BJ (cell line): ENCODE measurements at regions not wholly inside any gene's neighbourhood (a gene's known extent, or its start where the extent isn't known, plus 50 kb on each side); places are given as distances from the start of the nearest gene placed in this dataset. TPM values are rescaled to one million over a fixed set of nuclear protein-coding genes. Genes with fewer than 3 reads are reported as not detected.

Experiments
- CTCF ChIA-PET: fragments of 350-600 bp; formaldehyde crosslinking; extraction: SDS; loops from one replicate; lab custom pipeline; 2021; ENCODE audit warnings: antibody characterized with exemption, inconsistent platforms; lab: Yijun Ruan, JAX
- POLR2A ChIA-PET: fragments of 300-600 bp; sonication (Branson Sonifier 250); formaldehyde crosslinking; extraction: SDS; loops from one replicate; lab custom pipeline; 2021; ENCODE audit warnings: antibody characterized with exemption; lab: Charles Lee
- DNase-seq: peaks from one replicate; pipeline ENCODE4 v3.0.0-alpha.2; 2011; ENCODE audit warnings: low read depth
- H3K27me3 ChIP-seq: 2 replicates; pipeline ENCODE4 v1.6.0; 2011; ENCODE audit warnings: low read length; ENCODE audit not compliant: control insufficient read depth, insufficient read depth
- H3K36me3 ChIP-seq: 2 replicates; pipeline ENCODE4 v1.5.1; 2011; ENCODE audit warnings: low read length; ENCODE audit not compliant: control insufficient read depth, insufficient read depth
- H3K4me3 ChIP-seq: 2 replicates; pipeline ENCODE4 v1.5.1; 2011; ENCODE audit warnings: low read depth, mild to moderate bottlenecking, control low read depth, low read length
- small RNA-seq: library from RNA; depleted of rRNA; stranded (forward); fragments of <200 nt; gene quantifications from one replicate; pipeline ENCODE3, GENCODE V24; 2012; ENCODE audit warnings: low replicate concordance, low read depth; ENCODE audit not compliant: insufficient read length
- TF ChIP-seq, protein P1 (sequence below): IDR thresholded peaks from 2 replicates; pipeline ENCODE4 v1.5.1; 2011; ENCODE audit warnings: low read depth, mild to moderate bottlenecking, control low read depth, inconsistent platforms, low read length, moderate library complexity; ENCODE audit not compliant: insufficient read depth

DNA sequence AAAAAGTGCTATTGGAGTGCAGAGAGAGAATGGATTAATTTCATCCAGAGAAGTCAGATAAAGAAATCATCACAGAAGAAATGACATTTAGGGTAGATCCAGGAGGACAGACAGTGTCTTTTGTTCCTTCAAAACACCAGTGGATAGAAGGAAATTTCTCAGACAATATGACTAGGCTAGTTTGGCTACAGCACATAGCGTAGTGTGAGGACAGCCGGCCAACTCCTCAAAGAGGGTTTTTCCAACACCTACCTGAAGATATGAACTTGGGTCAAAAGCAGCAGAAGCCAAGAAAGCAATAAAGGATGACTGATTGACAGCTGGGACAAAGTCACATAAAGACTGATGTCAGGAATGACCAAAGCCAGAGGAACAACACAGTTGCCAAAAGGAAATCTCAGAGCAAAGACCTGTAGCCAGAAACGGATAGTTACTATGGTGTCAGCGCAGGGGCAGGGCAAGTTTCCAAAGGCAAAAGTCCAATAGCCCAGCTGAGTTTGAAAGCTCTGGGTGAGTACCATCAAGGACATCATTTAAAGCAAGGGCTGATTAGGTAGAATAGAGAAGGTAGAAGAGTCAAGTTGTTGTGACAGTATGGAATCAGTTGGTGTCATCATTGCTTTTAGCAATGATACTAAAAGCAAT, 58.7 kb upstream of the PDE3A start:
- Histone ChIP-seq H3K27me3 (no peaks in the 10 kb centered on the region), H3K4me3 (no peak overlapping the region), H3K36me3 (no peaks in the 10 kb centered on the region)
- ChIA-PET POLR2A (no interaction called here), CTCF (no interaction called here)
- TF ChIP-seq, protein P1, sequence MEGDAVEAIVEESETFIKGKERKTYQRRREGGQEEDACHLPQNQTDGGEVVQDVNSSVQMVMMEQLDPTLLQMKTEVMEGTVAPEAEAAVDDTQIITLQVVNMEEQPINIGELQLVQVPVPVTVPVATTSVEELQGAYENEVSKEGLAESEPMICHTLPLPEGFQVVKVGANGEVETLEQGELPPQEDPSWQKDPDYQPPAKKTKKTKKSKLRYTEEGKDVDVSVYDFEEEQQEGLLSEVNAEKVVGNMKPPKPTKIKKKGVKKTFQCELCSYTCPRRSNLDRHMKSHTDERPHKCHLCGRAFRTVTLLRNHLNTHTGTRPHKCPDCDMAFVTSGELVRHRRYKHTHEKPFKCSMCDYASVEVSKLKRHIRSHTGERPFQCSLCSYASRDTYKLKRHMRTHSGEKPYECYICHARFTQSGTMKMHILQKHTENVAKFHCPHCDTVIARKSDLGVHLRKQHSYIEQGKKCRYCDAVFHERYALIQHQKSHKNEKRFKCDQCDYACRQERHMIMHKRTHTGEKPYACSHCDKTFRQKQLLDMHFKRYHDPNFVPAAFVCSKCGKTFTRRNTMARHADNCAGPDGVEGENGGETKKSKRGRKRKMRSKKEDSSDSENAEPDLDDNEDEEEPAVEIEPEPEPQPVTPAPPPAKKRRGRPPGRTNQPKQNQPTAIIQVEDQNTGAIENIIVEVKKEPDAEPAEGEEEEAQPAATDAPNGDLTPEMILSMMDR, result no peak
- no peak for DNase-seq

DNA sequence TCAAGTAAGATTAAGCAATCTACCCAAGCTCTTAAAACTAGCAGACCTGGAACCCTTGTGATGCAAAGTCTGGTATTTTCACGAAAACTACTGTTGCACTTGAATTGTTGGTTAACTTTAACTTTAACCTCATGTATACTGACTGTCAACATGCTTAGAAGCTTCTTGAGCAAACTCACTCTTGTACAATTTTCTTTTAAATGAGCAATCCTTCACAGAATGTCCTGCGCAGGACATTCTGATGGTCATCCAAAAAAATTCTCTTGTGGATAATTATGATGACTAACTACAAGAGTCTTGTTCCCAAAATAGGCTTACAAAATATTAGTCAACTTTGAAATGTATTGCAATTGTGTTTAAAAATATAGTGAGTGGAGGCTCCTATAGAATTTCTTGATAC, 54.0 kb upstream of the PDE3A start:
- TF ChIP-seq, protein P1, result no peak
- Histone ChIP-seq H3K36me3 (no peaks in the 10 kb centered on the region), H3K27me3 (no peaks in the 10 kb centered on the region), H3K4me3 (no peak overlapping the region)
- ChIA-PET CTCF (no interaction called here), POLR2A (no interaction called here)
- no peak for DNase-seq

DNA sequence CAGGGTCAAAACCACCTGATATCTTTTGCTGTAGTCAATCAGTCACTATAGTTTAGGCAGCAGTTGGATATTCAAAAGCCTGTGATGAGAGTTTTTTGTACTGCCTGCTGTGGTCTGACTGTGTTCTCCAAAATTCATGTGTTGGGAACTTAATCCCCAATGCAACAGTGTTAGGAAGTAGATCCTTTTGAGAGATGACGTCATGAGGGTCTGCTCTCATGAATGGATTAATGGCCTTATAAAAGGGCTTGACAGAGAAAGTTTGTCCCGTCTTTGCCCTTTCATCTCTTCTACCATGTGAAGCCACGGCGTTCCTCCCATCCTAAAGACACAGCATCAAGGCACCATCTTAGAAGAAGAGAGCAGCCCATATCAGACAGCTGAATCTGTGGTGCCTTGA, 50.8 kb upstream of the PDE3A start:
- Histone ChIP-seq H3K36me3 (no peaks in the 10 kb centered on the region), H3K4me3 (no peak overlapping the region), H3K27me3 (no peaks in the 10 kb centered on the region)
- CTCF ChIA-PET, result no interaction called here
- POLR2A ChIA-PET, result no interaction called here
- DNase-seq, result no peak
- TF ChIP-seq, protein P1, result no peak

Small RNA genes lying in the stretch of these regions (small RNA-seq; reads per million reads assigned to genes)
- gene RNU1-146P, result not detected
